Right kidney (tissue), 1 donor: ENCODE measurements at regions not wholly inside any gene's neighbourhood (a gene's known extent, or its start where the extent isn't known, plus 50 kb on each side); places are given as distances from the start of the nearest gene placed in this dataset.
"Not testable (repeated sequence)": the region's sequence is repeated elsewhere in the genome, so short reads cannot be mapped to it uniquely, and the experiment has no call there.

Experiments used
- DNase-seq: peaks from one replicate; pipeline ENCODE4 v3.0.0-alpha.2; 2016

DNA sequence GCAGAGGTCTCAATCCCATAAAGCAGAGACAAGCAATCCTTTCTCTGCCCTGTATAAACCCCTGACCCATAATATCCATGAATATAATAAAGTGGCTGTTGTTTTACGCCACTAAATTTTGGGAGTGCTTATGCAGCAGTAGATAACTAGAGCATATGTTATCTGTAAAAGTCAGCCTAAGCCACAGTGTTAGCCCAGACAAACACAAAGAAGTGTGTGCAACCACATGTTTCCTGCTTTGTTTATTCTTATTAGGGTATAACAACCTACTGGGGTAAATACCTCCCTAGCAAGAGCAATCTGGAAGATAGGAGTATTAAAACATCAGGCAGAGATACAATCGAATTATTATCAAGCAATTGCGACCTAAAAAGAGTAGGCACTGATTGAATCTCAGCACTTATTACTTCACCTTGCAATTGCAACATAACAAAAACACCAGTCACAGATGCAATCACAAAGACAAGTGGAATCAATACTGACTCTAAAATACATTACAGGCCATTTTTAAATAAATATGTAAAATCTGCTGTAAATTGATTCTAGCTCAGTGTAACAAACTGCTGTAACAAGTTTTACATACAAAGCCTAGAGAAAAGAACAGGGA is 94.6 kb upstream of the UBE2E2 start:
- no peak for DNase-seq

GRCh38 chr3:23111286-23111685 is 91.8 kb upstream of the UBE2E2 start:
- DNase-seq = no peak

DNA sequence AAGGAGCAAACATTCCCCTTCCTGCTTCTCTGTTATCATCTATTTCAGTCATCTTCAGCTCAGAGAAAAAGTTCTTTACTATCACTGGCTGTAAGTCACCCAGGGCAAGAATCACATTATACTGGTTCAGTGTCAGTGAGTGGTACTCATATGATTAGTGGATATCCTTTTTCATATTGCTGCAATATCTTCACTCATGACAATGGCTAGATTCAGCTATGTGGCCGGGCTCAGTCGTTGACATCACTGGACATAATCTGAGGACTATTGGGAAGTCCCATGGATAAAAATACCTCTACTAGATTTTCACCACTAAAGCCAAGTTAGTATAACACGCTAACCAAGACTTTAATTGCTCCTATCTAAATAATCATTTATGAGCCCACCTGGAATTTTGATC is 91.3 kb upstream of the UBE2E2 start:
- DNase-seq = no peak

GRCh38 chr3:23112491-23112890 is 90.6 kb upstream of the UBE2E2 start:
- DNase-seq = no peak

DNA sequence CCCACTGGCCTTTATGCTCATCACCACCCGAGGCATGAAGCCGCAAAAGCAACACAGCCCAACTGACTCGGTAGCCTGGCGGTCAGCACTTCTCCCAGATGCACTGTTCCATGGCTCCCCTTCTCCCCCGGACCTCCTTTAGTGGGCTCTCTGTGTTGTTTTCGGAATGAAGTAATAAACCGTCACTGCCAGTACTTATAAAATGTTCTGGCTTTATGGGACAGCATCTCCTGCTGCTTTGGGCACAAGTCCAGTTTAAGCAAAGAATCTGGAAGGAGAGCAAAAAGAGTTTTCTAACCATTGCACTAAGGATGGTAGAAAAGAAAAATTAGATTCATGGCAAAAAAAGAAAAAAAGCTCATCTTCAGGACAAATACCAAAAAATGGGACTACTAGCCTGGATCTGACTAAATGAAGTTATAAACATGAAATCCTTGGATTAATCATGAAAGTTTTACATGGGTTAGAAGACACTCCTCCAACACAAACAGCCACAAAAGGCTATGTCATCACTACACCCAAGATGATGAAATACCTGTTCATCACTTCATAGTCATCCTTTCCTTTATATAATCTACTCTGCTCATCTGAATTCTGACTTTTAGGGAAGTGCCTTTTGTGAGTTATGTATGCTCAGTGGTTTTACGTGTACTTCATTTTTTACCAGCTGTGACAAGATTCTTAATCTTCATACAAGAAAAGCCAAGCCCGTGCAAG is 89.5 kb upstream of the UBE2E2 start:
- DNase-seq = no peak

DNA sequence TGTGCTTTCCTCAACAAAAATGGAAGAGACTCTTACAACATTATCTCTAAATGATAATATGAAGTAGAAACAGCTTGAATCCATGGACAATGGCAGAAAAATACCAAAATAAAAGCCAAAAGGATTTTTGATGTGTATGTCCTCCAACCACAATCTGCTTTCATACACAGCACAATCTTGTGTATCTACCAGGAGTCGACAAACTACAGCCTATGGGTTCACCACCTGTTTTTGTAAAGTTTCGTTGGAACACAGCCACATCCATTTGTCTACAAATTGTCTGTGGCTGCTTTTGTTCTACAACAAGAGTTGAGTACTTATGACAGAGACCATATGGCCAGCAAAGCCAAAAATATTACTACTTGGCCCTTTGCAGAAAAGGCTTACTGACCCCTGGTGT is 88.7 kb upstream of the UBE2E2 start:
- DNase-seq = no peak

DNA sequence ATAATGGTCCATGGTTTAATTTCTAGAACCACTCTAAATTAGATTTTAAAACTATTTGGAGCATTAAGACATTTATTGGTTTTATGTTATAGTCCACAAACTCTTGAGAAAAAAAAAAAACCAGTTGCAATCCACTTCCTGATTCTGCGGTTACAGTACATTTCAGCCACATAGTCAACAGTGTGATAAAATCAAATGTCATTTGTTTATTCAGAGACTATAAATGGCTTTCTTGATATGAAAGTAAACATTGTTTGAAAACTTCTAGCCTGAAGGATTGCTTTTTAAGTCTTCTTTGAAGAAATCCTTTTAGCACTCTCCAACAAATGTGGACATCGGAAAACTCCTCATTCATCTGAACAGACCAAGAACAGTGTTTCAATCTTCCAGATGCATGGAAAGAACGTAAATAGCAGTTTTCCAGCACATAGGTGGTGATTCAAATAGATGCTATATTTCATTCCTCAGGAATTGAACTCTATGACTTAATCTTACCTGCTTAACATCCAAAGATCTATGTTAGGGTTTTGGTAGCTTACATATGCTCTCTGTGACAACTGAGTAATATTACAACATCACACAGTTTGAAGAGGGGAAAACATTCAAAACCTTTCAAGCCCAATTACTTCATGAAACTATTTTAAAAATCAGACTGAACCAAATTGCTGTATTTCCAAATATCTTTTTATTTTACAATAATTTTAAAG is 87.8 kb upstream of the UBE2E2 start:
- DNase-seq = no peak

DNA sequence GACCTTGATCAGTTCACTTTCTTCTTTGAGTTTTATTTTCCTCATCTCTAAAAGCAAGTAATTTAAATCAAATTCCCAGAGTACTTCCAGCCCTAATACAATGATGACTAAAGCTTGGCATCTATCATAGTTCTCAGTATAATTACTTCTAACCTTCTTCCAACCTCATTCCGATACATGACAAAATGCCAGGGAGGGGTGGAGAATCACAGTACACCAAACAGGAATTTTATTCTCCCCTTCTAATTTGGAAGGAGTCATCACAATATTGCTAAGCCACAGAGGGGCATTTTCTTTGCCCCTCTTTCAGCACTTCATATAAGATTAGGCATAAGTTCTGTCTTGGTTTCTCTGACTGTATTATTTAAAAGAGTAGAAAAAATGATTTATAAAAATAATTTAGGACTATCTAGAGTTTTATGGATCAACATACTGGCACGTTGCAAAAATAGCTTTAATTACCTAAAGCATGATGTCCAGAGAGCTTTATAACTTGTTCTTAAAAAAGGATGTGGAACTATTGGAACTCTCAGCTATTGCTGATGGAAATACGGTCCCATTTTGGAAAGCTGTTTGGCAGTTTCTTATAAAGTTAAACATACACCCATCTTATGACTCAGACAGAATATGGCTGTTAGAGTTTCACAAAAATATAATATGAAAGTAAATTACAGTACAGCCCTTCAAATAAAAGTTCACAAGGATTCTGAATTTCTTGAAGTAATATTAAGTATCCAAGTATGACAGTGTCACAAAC is 86.9 kb upstream of the UBE2E2 start:
- no peak for DNase-seq

DNA sequence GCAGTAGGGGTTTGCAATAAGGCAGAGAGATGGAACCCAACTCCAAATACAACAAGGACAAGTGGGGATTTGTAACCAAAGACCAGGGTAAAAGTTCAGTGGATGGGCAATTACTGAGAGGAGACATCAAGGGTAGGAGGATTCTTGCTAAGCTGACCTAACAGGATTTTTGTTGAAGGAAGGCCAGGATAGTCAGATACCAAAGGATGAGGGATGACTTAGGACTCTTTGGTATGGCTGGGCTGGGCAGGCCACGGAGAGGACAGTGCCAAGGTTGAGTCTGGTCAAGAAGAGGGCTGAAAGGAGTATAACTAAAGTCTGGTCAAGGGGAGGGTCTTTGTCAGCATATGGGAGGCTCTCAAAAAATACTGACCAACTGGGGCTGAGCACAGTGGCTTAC is 85.3 kb upstream of the UBE2E2 start:
- DNase-seq = no peak

DNA sequence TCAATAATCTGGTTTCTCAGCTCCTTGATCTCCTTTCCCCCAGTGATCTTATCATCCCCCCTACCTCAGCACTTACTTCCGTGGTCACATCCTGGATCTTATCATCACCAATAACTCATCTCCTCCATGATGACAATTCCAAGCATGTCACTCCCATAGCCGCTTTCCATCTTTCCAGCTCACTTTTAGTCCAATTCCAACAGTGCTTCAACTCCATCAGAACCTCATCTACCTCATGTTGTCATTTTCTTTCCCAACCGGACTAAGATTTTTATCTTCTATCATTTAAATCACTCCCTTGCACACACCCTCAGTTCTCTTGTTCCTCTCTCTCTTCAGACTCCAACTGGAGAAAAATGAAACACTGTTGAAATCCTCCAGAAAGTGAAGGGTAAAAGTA is 75.9 kb upstream of the UBE2E2 start:
- DNase-seq = no peak

- DNase-seq = no peak
Measured at GRCh38 chr3:23128655-23129054, 74.5 kb upstream of the UBE2E2 start.

- no peak for DNase-seq
Measured at GRCh38 chr3:23129117-23129516, 74.0 kb upstream of the UBE2E2 start.

DNA sequence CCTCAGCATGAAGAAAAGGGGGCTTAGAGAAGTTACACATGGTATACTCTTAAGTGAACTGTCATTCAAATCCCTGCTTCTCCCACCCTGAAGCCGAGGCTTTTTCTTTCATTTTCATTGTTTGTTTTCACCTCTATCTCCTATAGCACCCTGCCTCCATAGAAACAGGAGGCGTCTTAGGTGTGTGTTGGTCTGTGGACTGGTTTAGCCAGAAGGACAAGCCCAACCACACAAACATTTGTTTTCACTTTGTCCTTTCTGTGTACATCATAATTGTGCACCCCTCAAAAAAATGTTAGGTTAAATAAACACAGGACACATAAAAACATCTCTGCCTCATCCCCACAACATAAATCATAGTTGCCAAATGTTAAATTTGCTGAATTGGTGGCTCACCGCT is 73.3 kb upstream of the UBE2E2 start:
- no peak for DNase-seq

DNA sequence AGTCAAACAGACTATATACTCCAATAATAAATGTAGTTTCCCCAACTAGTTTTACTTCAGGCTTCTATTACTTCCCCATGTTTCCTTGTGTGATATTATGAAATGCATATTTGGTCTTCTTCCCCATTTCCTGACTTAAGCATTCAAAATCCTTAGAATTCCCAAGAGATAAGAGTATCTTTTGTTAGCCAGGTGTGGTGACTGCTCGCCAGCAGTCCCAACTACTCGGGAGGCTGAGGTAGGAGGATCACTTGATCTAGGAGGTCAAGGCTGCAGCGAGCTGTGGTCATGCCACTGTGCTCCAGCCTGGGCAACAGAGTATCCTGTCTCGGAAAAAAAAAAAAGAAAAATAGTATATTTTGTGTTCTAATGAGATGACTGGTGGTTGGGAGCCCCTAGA is 72.7 kb upstream of the UBE2E2 start:
- no peak for DNase-seq

GRCh38 chr3:23135026-23135785 is 67.9 kb upstream of the UBE2E2 start:
- DNase-seq = no peak

DNA sequence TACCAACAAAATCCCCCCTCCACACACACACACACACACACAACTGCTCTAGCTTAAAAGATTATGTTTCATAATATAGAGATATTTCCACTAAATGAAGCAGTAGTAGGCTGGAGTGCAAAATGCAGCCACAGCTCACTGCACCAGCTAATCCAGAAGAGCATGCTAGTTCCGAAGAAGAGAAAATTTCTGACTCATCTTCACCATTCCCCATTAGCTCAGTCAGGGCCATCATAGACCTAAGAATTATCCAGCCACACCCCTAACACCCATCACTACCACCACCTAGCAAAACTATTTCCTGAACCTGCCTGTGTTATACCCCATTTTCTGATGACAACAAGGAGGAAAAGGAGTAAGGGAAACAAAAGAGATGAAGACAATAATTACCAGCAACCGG is 67.1 kb upstream of the UBE2E2 start:
- DNase-seq = no peak

GRCh38 chr3:23144051-23144450 is 59.1 kb upstream of the UBE2E2 start:
- DNase-seq = not testable (repeated sequence)

DNA sequence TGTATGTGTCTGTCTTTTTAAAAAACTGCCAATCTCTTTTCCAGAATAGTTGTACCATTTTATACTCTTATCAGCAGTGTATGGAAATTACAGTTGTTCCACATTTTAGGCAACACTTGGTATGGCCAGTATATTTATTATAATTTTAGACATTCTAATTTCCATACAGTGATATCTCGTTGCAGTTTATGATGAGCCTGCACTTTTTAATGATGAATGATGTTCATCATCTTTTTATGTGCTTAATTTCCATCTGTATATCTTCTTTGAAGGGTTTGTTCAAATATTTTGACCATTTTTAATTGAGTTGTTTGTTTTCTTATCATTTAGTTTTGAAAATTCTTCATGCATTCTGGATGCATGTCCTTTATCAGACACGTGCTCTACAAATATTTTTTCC is 57.0 kb upstream of the UBE2E2 start:
- DNase-seq = no peak

- DNase-seq = no peak
Measured at GRCh38 chr3:23152989-23153388, 50.1 kb upstream of the UBE2E2 start.
